Neural cell (in vitro differentiated cells): ENCODE measurements at regions not wholly inside any gene's neighbourhood (a gene's known extent, or its start where the extent isn't known, plus 50 kb on each side); places are given as distances from the start of the nearest gene placed in this dataset.

Experiments used
- H2AFZ ChIP-seq: fragments of 200-600, 300-800 bp; sonication (generic), shearing (Covaris generic); 2 replicates; pipeline ENCODE4 v1.6.0; 2014; ENCODE audit warnings: low read depth, mild to moderate bottlenecking, antibody characterized with exemption, low read length, moderate library complexity
- H3F3A ChIP-seq: fragments of 200-600 bp; shearing (Covaris generic); 2 replicates; pipeline ENCODE4 v1.6.1; 2016; ENCODE audit warnings: mild to moderate bottlenecking, moderate library complexity, mixed read lengths, antibody characterized with exemption, low read length; ENCODE audit not compliant: insufficient read depth, poor library complexity, severe bottlenecking
- H3K27ac ChIP-seq: fragments of 200-600, 300-800 bp; sonication (generic), shearing (Covaris generic); 2 replicates; pipeline ENCODE4 v1.5.1; 2014; ENCODE audit warnings: mild to moderate bottlenecking, low read length, moderate library complexity
- H3K27me3 ChIP-seq: fragments of 300-800, 200-600 bp; sonication (generic), shearing (Covaris generic); 2 replicates; pipeline ENCODE4 v1.6.0; 2014; ENCODE audit warnings: mild to moderate bottlenecking, low read depth, low read length, moderate library complexity; ENCODE audit not compliant: insufficient read depth
- H3K36me3 ChIP-seq: fragments of 300-800, 200-600 bp; sonication (generic), shearing (Covaris generic); 2 replicates; pipeline ENCODE4 v1.5.1; 2014; ENCODE audit warnings: mild to moderate bottlenecking, antibody characterized with exemption, low read length, moderate library complexity; ENCODE audit not compliant: insufficient read depth
- H3K4me2 ChIP-seq: fragments of 300-800, 200-600 bp; sonication (generic), shearing (Covaris generic); 2 replicates; pipeline ENCODE4 v1.6.0; 2014; ENCODE audit warnings: mild to moderate bottlenecking, low read length
- H3K4me3 ChIP-seq: fragments of 300-800, 200-600 bp; sonication (generic), shearing (Covaris generic); 2 replicates; pipeline ENCODE4 v1.5.1; 2014; ENCODE audit warnings: mild to moderate bottlenecking, low read length, moderate library complexity
- H3K79me2 ChIP-seq: fragments of 200-600 bp; shearing (Covaris generic); replicated peaks from 2 replicates; pipeline ENCODE4 v1.6.0; 2014; ENCODE audit warnings: mild to moderate bottlenecking, low read length, moderate library complexity; ENCODE audit not compliant: insufficient read depth
- H3K9ac ChIP-seq: fragments of 300-800, 200-600 bp; sonication (generic), shearing (Covaris generic); 2 replicates; pipeline ENCODE4 v1.6.1; 2016; ENCODE audit warnings: mild to moderate bottlenecking, low read length, mixed read lengths
- H3K9me2 ChIP-seq: fragments of 200-600 bp; shearing (Covaris generic); 2 replicates; pipeline ENCODE4 v1.6.1; 2016; ENCODE audit warnings: mild to moderate bottlenecking, low read length, mixed read lengths; ENCODE audit not compliant: insufficient read depth
- H3K9me3 ChIP-seq: fragments of 200-600, 300-800 bp; sonication (generic), shearing (Covaris generic); 2 replicates; pipeline ENCODE4 v1.6.1; 2016; ENCODE audit warnings: mild to moderate bottlenecking, mixed run types, low read length, moderate library complexity, mixed read lengths
- H4K20me1 ChIP-seq: fragments of 200-600 bp; shearing (Covaris generic); 2 replicates; pipeline ENCODE4 v1.6.1; 2016; ENCODE audit warnings: mild to moderate bottlenecking, mixed run types; ENCODE audit not compliant: insufficient read depth
- EP300 ChIP-seq: fragments of 450-650 bp; conservative IDR thresholded peaks from 2 replicates; pipeline ENCODE4 v1.6.1; 2014; ENCODE audit warnings: antibody characterized with exemption, mild to moderate bottlenecking, moderate library complexity; ENCODE audit not compliant: poor library complexity, severe bottlenecking
- EZH2 ChIP-seq: fragments of 200-600, 300-800 bp; shearing (Covaris generic), sonication (generic); IDR thresholded peaks from 2 replicates; pipeline ENCODE4 v1.6.1; 2014; ENCODE audit warnings: antibody characterized with exemption, low read length, borderline replicate concordance, mild to moderate bottlenecking; ENCODE audit not compliant: insufficient read depth, poor library complexity, severe bottlenecking
- MXI1 ChIP-seq: fragments of 450-650 bp; conservative IDR thresholded peaks from 2 replicates; pipeline ENCODE4 v1.6.1; 2014; ENCODE audit warnings: antibody characterized with exemption, mild to moderate bottlenecking; ENCODE audit not compliant: poor library complexity, severe bottlenecking
- POLR2AphosphoS5 ChIP-seq: IDR thresholded peaks from 2 replicates; pipeline ENCODE4 v1.6.1; 2012
- RAD21 ChIP-seq: fragments of 450-650 bp; conservative IDR thresholded peaks from 2 replicates; pipeline ENCODE4 v1.6.1; 2014; ENCODE audit warnings: antibody characterized with exemption, mild to moderate bottlenecking, moderate library complexity
- REST ChIP-seq: IDR thresholded peaks from 2 replicates; pipeline ENCODE4 v1.6.1; 2012; ENCODE audit warnings: borderline replicate concordance
- SMC3 ChIP-seq: fragments of 450-650 bp; conservative IDR thresholded peaks from 2 replicates; pipeline ENCODE4 v1.6.1; 2014; ENCODE audit warnings: antibody characterized with exemption, mild to moderate bottlenecking, moderate library complexity; ENCODE audit not compliant: poor library complexity
- TAF1 ChIP-seq: IDR thresholded peaks from 2 replicates; pipeline ENCODE4 v1.6.1; 2012; ENCODE audit warnings: low read depth
- TF ChIP-seq, protein P1 (sequence below): fragments of 450-650 bp; IDR thresholded peaks from 2 replicates; pipeline ENCODE4 v1.5.1; 2014; ENCODE audit warnings: antibody characterized with exemption, mild to moderate bottlenecking, moderate library complexity; ENCODE audit not compliant: poor library complexity, severe bottlenecking

- no peak for TF ChIP-seq POLR2AphosphoS5
- TF ChIP-seq TAF1, result no peak
- TF ChIP-seq RAD21, result no peak
- TF ChIP-seq, protein P1, sequence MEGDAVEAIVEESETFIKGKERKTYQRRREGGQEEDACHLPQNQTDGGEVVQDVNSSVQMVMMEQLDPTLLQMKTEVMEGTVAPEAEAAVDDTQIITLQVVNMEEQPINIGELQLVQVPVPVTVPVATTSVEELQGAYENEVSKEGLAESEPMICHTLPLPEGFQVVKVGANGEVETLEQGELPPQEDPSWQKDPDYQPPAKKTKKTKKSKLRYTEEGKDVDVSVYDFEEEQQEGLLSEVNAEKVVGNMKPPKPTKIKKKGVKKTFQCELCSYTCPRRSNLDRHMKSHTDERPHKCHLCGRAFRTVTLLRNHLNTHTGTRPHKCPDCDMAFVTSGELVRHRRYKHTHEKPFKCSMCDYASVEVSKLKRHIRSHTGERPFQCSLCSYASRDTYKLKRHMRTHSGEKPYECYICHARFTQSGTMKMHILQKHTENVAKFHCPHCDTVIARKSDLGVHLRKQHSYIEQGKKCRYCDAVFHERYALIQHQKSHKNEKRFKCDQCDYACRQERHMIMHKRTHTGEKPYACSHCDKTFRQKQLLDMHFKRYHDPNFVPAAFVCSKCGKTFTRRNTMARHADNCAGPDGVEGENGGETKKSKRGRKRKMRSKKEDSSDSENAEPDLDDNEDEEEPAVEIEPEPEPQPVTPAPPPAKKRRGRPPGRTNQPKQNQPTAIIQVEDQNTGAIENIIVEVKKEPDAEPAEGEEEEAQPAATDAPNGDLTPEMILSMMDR, result no peak
- TF ChIP-seq EP300, result no peak
- no peak for TF ChIP-seq REST
- Histone ChIP-seq H3K27ac (no peak overlapping the region), H3K36me3 (no peaks in the 10 kb centered on the region), H3K9ac (no peak overlapping the region), H3K4me3 (no peak overlapping the region), H4K20me1 (no peaks in the 10 kb centered on the region), H3F3A (no peaks in the 10 kb centered on the region), H3K9me2 (no peaks in the 10 kb centered on the region), H3K27me3 (no peaks in the 10 kb centered on the region), H3K9me3 (no peaks in the 10 kb centered on the region), H3K79me2 (no peaks in the 10 kb centered on the region), H2AFZ (no peak overlapping the region), H3K4me2 (no peak overlapping the region)
Observed at GRCh38 chr13:63696055-63696454, 2280.4 kb upstream of the PCDH20 start.

DNA sequence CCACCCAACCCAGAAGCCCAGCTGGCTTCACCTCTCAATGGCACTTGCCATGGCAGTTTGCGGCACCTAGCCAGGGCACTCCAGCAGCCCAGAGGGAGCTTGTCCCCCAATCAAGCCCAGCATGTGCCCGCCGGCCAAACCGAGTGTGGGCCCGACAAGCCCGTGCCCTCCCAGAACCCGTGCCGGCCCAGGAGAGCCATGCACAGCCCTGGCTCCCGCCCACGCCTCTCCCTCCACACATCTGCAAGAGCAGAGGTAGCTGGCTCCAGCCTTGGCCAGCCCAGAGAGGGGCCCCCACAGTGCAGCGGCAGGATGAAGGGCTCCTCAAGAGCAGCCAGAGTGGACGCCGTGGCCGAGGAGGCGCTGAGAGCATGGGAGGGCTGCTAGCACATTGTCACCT is 2278.0 kb upstream of the PCDH20 start:
- Histone ChIP-seq H3K79me2 (no peaks in the 10 kb centered on the region), H4K20me1 (no peaks in the 10 kb centered on the region), H3F3A (no peaks in the 10 kb centered on the region), H3K9me2 (no peaks in the 10 kb centered on the region), H3K36me3 (no peaks in the 10 kb centered on the region), H3K27me3 (no peaks in the 10 kb centered on the region), H3K4me3 (no peak overlapping the region), H2AFZ (no peak overlapping the region), H3K9ac (no peak overlapping the region), H3K9me3 (no peaks in the 10 kb centered on the region), H3K27ac (no peak overlapping the region), H3K4me2 (no peak overlapping the region)
- TF ChIP-seq MXI1 (no peak), EZH2 (no peak), SMC3 (no peak), TAF1 (no peak), REST (no peak), POLR2AphosphoS5 (no peak), RAD21 (no peak), EP300 (no peak)
- TF ChIP-seq, protein P1, result no peak
